22Rv1 (cell line): ENCODE measurements at regions not wholly inside any gene's neighbourhood (a gene's known extent, or its start where the extent isn't known, plus 50 kb on each side); places are given as distances from the start of the nearest gene placed in this dataset.

Experiments
- ZFX ChIP-seq: fragments of 450-650 bp; IDR thresholded peaks from 2 replicates; pipeline ENCODE4 v1.6.1; 2017; ENCODE audit warnings: antibody characterized with exemption, borderline replicate concordance
- TF ChIP-seq, protein P1 (sequence below): fragments of 450-650 bp; IDR thresholded peaks from 2 replicates; pipeline ENCODE4 v1.5.1; 2017; ENCODE audit warnings: mild to moderate bottlenecking

DNA sequence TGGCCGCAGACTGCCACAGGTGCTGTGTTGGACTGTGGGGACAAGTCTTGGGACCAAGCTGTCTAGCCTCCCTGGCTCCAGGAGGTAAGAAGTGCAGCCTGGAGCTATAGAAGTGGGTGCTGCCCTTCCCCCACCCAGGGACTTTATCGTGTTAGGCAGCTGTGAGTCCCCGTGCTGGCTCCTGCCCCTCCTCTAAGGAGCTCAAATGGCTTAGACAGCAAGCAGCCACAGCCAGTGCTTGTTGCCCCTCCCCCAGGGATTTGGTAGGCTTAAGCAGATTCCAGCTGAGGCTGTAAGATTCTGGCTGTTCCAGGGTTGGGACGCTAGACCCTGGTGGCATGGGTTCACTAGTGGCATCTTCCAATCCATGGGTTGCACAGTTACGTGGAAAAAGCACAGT, 979.4 kb upstream of the PCDH10 start:
- TF ChIP-seq, protein P1, sequence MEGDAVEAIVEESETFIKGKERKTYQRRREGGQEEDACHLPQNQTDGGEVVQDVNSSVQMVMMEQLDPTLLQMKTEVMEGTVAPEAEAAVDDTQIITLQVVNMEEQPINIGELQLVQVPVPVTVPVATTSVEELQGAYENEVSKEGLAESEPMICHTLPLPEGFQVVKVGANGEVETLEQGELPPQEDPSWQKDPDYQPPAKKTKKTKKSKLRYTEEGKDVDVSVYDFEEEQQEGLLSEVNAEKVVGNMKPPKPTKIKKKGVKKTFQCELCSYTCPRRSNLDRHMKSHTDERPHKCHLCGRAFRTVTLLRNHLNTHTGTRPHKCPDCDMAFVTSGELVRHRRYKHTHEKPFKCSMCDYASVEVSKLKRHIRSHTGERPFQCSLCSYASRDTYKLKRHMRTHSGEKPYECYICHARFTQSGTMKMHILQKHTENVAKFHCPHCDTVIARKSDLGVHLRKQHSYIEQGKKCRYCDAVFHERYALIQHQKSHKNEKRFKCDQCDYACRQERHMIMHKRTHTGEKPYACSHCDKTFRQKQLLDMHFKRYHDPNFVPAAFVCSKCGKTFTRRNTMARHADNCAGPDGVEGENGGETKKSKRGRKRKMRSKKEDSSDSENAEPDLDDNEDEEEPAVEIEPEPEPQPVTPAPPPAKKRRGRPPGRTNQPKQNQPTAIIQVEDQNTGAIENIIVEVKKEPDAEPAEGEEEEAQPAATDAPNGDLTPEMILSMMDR, result no peak
- no peak for TF ChIP-seq ZFX
